CD14-positive monocyte (primary cell): ENCODE measurements at regions not wholly inside any gene's neighbourhood (a gene's known extent, or its start where the extent isn't known, plus 50 kb on each side); places are given as distances from the start of the nearest gene placed in this dataset.

Source experiments
- DNase-seq, 3 donors: peaks; one replicate each; pipeline ENCODE4 v3.0.0-alpha.2; 2011 to 2022
- H2AFZ ChIP-seq: 2 replicates; pipeline ENCODE4 v1.6.0; 2012; ENCODE audit warnings: mild to moderate bottlenecking, low read depth, low read length, inconsistent platforms; ENCODE audit not compliant: insufficient read depth, poor library complexity, severe bottlenecking
- H3K27ac ChIP-seq, 2 donors: 1 replicate in 1 of 2; 2 replicates in 1 of 2; pipeline ENCODE4 v1.5.1; 2012 to 2013; ENCODE audit warnings: low read length in 2 of 2, control low read depth in 1 of 2, inconsistent platforms in 1 of 2, low read depth in 1 of 2, mild to moderate bottlenecking in 1 of 2
- H3K27me3 ChIP-seq, 2 donors: one replicate each; pipeline versions ENCODE4 v1.6.0 to v1.6.1; 2011 to 2013; ENCODE audit warnings: low read length in 2 of 2; ENCODE audit not compliant: control insufficient read depth in 2 of 2, insufficient read depth in 2 of 2
- H3K36me3 ChIP-seq, 2 donors: replicated peaks in 1 of 2; 1 replicate in 1 of 2; 2 replicates in 1 of 2; pipeline versions ENCODE4 v1.5.1 to v1.6.1; 2012 to 2013; ENCODE audit warnings: low read length in 2 of 2, control low read depth in 1 of 2, inconsistent platforms in 1 of 2, mild to moderate bottlenecking in 1 of 2; ENCODE audit not compliant: insufficient read depth in 2 of 2, control insufficient read depth in 1 of 2
- H3K4me1 ChIP-seq, 2 donors: 1 replicate in 1 of 2; 2 replicates in 1 of 2; pipeline versions ENCODE4 v1.5.1 to v1.6.1; 2012 to 2013; ENCODE audit warnings: low read length in 2 of 2, control low read depth in 1 of 2, inconsistent platforms in 1 of 2, mild to moderate bottlenecking in 1 of 2, moderate library complexity in 1 of 2; ENCODE audit not compliant: insufficient read depth in 2 of 2, control insufficient read depth in 1 of 2
- H3K4me2 ChIP-seq: replicated peaks from 2 replicates; pipeline ENCODE3; 2012; ENCODE audit warnings: low read length, moderate library complexity, mild to moderate bottlenecking; ENCODE audit not compliant: poor library complexity, severe bottlenecking; ENCODE audit errors: extremely low read depth
- H3K4me3 ChIP-seq, 3 experiments: fragments of 200-600 bp in 1 of 3; sonication (generic) in 1 of 3; replicated peaks in 1 of 3; 1 replicate in 2 of 3; 2 replicates in 1 of 3; pipeline ENCODE4 v1.5.1; 2011 to 2013; ENCODE audit warnings: low read length in 3 of 3, mild to moderate bottlenecking in 3 of 3, control low read depth in 2 of 3, low read depth in 2 of 3, inconsistent platforms in 1 of 3, moderate library complexity in 1 of 3
- H3K79me2 ChIP-seq: 2 replicates; pipeline ENCODE4 v1.6.0; 2012; ENCODE audit warnings: mild to moderate bottlenecking, control low read depth, inconsistent platforms, low read length, moderate library complexity; ENCODE audit not compliant: insufficient read depth
- H3K9ac ChIP-seq: 2 replicates; pipeline ENCODE4 v1.6.0; 2017; ENCODE audit warnings: low read length, mild to moderate bottlenecking; ENCODE audit not compliant: insufficient read depth, poor library complexity, severe bottlenecking
- H3K9me3 ChIP-seq, 2 donors: replicated peaks in 1 of 2; 1 replicate in 1 of 2; 2 replicates in 1 of 2; pipeline versions ENCODE4 v1.5.1 to v1.6.1; 2012 to 2013; ENCODE audit warnings: low read length in 2 of 2, control low read depth in 1 of 2; ENCODE audit not compliant: control insufficient read depth in 1 of 2, insufficient read depth in 1 of 2
- H4K20me1 ChIP-seq: 2 replicates; pipeline ENCODE4 v1.6.0; 2012; ENCODE audit warnings: mild to moderate bottlenecking, low read length, control low read depth, moderate library complexity; ENCODE audit not compliant: insufficient read depth
- H3K27ac Mint-ChIP-seq, 7 donors: one replicate each; pipeline ENCODE4 v1.8.0; 2020; ENCODE audit warnings: mild to moderate bottlenecking in 7 of 7, mixed read lengths in 7 of 7, moderate library complexity in 6 of 7, inconsistent platforms in 2 of 7
- H3K27me3 Mint-ChIP-seq, 3 donors: one replicate each; pipeline ENCODE4 v1.8.0; 2021 to 2022; ENCODE audit warnings: low read depth in 3 of 3, mild to moderate bottlenecking in 3 of 3, mixed read lengths in 3 of 3, moderate library complexity in 3 of 3, inconsistent platforms in 1 of 3
- H3K36me3 Mint-ChIP-seq, 2 donors: one replicate each; pipeline ENCODE4 v1.8.0; 2020; ENCODE audit warnings: mixed read lengths in 2 of 2, inconsistent platforms in 1 of 2, mild to moderate bottlenecking in 1 of 2
- H3K4me1 Mint-ChIP-seq: one replicate; pipeline ENCODE4 v1.8.0; 2020; ENCODE audit warnings: mild to moderate bottlenecking, mixed read lengths
- H3K4me3 Mint-ChIP-seq, 2 donors: one replicate each; pipeline ENCODE4 v1.8.0; 2020; ENCODE audit warnings: mild to moderate bottlenecking in 2 of 2, mixed read lengths in 2 of 2, moderate library complexity in 1 of 2
- H3K9me3 Mint-ChIP-seq, 7 donors: one replicate each; pipeline ENCODE4 v1.8.0; 2020 to 2022; ENCODE audit warnings: mixed read lengths in 7 of 7, mild to moderate bottlenecking in 6 of 7, moderate library complexity in 6 of 7, inconsistent platforms in 2 of 7
- CTCF ChIP-seq: fragments of 200-600 bp; IDR thresholded peaks from one replicate; pipeline ENCODE4 v1.8.0; 2022; ENCODE audit warnings: antibody characterized with exemption, mild to moderate bottlenecking
- WGBS: methylation state at CpG from one replicate; pipeline ENCODE4 v1.1.5; 2013; ENCODE audit warnings: missing lambda C conversion rate; ENCODE audit not compliant: insufficient coverage; 5-methylcytosine and 5-hydroxymethylcytosine counted together
- intact Hi-C, 2 donors: fragments of 100-400 bp; cut with micrococcal nuclease; formaldehyde crosslinking; loops; one replicate each; pipeline versions ENCODE4 v1.15.0 to v1.15.1; 2023

GRCh38 chr18:53757328-53757727 lies 467.1 kb downstream of the MBD2 start:
- no peak overlapping the region for H3K4me3 ChIP-seq
- intact Hi-C loops = no loop called here
- no peak for DNase-seq
- Mint-ChIP-seq H3K4me3 (no peak overlapping the region), H3K4me1 (no peaks in the 10 kb centered on the region), H3K27me3 (no peaks in the 10 kb centered on the region), H3K9me3 (peaks cover 0 to 10% (median 2%) of the 10 kb centered on the region in 7 donors), H3K36me3 (no peaks in the 10 kb centered on the region), H3K27ac (no peak overlapping the region)
- H3K4me2 ChIP-seq = no peak overlapping the region
- no peak overlapping the region for H2AFZ ChIP-seq
- no peaks in the 10 kb centered on the region for H4K20me1 ChIP-seq
- peaks cover 0 to 6% of the 10 kb centered on the region in 2 donors for H3K9me3 ChIP-seq
- no peaks in the 10 kb centered on the region for H3K27me3 ChIP-seq
- no CpG with 5 or more reads among the region's 2 CpGs for WGBS
- TF ChIP-seq CTCF = no peak
- H3K4me1 ChIP-seq = no peaks in the 10 kb centered on the region
- no peak overlapping the region for H3K27ac ChIP-seq
- H3K79me2 ChIP-seq = no peaks in the 10 kb centered on the region
- no peaks in the 10 kb centered on the region for H3K36me3 ChIP-seq
- H3K9ac ChIP-seq = no peak overlapping the region

GRCh38 chr18:53756610-53756972 lies 467.9 kb downstream of the MBD2 start:
- Mint-ChIP-seq H3K27me3 (no peaks in the 10 kb centered on the region), H3K4me3 (no peak overlapping the region), H3K9me3 (peaks cover 0 to 8% (median 0%) of the 10 kb centered on the region in 7 donors), H3K27ac (no peak overlapping the region), H3K36me3 (no peaks in the 10 kb centered on the region), H3K4me1 (no peaks in the 10 kb centered on the region)
- Histone ChIP-seq H3K4me3 (no peak overlapping the region), H3K4me2 (no peak overlapping the region), H3K36me3 (no peaks in the 10 kb centered on the region), H3K9me3 (peaks cover 0 to 1% of the 10 kb centered on the region in 2 donors), H4K20me1 (no peaks in the 10 kb centered on the region), H2AFZ (no peak overlapping the region), H3K4me1 (no peaks in the 10 kb centered on the region), H3K79me2 (no peaks in the 10 kb centered on the region), H3K27me3 (no peaks in the 10 kb centered on the region), H3K9ac (no peak overlapping the region), H3K27ac (no peak overlapping the region)
- intact Hi-C loops = no loop called here
- DNase-seq = no peak
- WGBS = 80% methylated on average over 3 of the region's 3 CpGs
- no peak for TF ChIP-seq CTCF
